HepG2 (cell line): ENCODE measurements at regions not wholly inside any gene's neighbourhood (a gene's known extent, or its start where the extent isn't known, plus 50 kb on each side); places are given as distances from the start of the nearest gene placed in this dataset.

Experiments
- ARNT ChIP-seq: fragments of 450-650 bp; IDR thresholded peaks from 2 replicates; pipeline ENCODE4 v1.6.1; 2017
- ATF1 ChIP-seq: IDR thresholded peaks from 2 replicates; pipeline ENCODE4 v1.6.1; 2016; ENCODE audit warnings: mild to moderate bottlenecking, control low read depth
- GTF2F1 ChIP-seq: fragments of 150-350 bp; IDR thresholded peaks from 2 replicates; pipeline ENCODE4 v1.6.1; 2014; ENCODE audit warnings: low read length
- MAZ ChIP-seq, 2 experiments: sonication (generic) in 1 of 2; formaldehyde crosslinking in 1 of 2; IDR thresholded peaks; 2 replicates each; pipeline versions ENCODE4 v1.5.0 to v1.6.1; 2012 to 2020; ENCODE audit warnings: low read depth in 2 of 2, mild to moderate bottlenecking in 2 of 2, borderline replicate concordance in 1 of 2, improper control_type of control experiment in 1 of 2, low read length in 1 of 2, missing genetic modification reagents in 1 of 2, moderate library complexity in 1 of 2
- REPIN1 ChIP-seq: sonication (generic); formaldehyde crosslinking; IDR thresholded peaks from 2 replicates; pipeline ENCODE4 v1.8.0; 2022; ENCODE audit warnings: missing genetic modification reagents, low read depth, mild to moderate bottlenecking, borderline replicate concordance
- ZSCAN22 ChIP-seq: sonication (generic); formaldehyde crosslinking; IDR thresholded peaks from 2 replicates; pipeline ENCODE4 v1.4.0; 2020; ENCODE audit warnings: mild to moderate bottlenecking, missing genetic modification reagents
- TF ChIP-seq, protein P1 (sequence below): sonication (generic); formaldehyde crosslinking; IDR thresholded peaks from 2 replicates; pipeline ENCODE4 v1.5.0; 2020; ENCODE audit warnings: mild to moderate bottlenecking, missing genetic modification reagents, moderate library complexity

DNA sequence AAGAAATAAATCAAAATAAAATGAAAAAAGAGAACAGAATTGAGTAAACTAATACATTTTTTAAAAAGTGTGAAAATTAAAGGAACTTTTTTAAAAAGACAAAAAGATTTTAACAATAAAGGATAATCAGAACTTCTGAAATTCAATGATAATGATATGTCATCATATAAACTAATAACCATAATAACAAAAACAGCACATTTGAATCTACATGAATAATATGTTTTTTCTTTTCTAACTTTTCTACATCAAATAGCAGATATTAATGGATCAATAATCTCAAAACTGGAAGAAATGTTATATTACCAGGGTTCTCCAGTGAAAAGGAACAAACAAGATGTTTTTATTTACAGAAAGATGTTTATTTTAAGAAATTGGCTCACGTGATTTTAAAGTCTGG lies 903.3 kb upstream of the MIR17HG start:
- TF ChIP-seq MAZ (IDR thresholded peaks at IDR 0.05; ENCODE audit: borderline replicate concordance, low read depth, low read length) (no peak), MAZ (CRISPR knock-in tag; IDR thresholded peaks at IDR 0.05; ENCODE audit: low read depth) (no peak), ZSCAN22 (CRISPR knock-in tag) (no peak), GTF2F1 (no peak), ARNT (no peak), ATF1 (CRISPR knock-in tag) (no peak), REPIN1 (CRISPR knock-in tag) (no peak)
- TF ChIP-seq, protein P1, sequence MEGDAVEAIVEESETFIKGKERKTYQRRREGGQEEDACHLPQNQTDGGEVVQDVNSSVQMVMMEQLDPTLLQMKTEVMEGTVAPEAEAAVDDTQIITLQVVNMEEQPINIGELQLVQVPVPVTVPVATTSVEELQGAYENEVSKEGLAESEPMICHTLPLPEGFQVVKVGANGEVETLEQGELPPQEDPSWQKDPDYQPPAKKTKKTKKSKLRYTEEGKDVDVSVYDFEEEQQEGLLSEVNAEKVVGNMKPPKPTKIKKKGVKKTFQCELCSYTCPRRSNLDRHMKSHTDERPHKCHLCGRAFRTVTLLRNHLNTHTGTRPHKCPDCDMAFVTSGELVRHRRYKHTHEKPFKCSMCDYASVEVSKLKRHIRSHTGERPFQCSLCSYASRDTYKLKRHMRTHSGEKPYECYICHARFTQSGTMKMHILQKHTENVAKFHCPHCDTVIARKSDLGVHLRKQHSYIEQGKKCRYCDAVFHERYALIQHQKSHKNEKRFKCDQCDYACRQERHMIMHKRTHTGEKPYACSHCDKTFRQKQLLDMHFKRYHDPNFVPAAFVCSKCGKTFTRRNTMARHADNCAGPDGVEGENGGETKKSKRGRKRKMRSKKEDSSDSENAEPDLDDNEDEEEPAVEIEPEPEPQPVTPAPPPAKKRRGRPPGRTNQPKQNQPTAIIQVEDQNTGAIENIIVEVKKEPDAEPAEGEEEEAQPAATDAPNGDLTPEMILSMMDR (CRISPR knock-in tag) = no peak
